GM12892 (cell line): ENCODE measurements at regions not wholly inside any gene's neighbourhood (a gene's known extent, or its start where the extent isn't known, plus 50 kb on each side); places are given as distances from the start of the nearest gene placed in this dataset.

ENCODE experiments used
- POLR2A ChIP-seq: IDR thresholded peaks from 2 replicates; pipeline ENCODE4 v1.6.1; 2011; ENCODE audit warnings: low read depth, low read length, control low read depth
- POLR2AphosphoS5 ChIP-seq: IDR thresholded peaks from 2 replicates; pipeline ENCODE4 v1.6.1; 2011; ENCODE audit warnings: low read depth, low read length, control low read depth
- TAF1 ChIP-seq: IDR thresholded peaks from 2 replicates; pipeline ENCODE4 v1.6.1; 2011; ENCODE audit warnings: low read depth, mild to moderate bottlenecking, control low read depth, low read length, borderline replicate concordance

DNA sequence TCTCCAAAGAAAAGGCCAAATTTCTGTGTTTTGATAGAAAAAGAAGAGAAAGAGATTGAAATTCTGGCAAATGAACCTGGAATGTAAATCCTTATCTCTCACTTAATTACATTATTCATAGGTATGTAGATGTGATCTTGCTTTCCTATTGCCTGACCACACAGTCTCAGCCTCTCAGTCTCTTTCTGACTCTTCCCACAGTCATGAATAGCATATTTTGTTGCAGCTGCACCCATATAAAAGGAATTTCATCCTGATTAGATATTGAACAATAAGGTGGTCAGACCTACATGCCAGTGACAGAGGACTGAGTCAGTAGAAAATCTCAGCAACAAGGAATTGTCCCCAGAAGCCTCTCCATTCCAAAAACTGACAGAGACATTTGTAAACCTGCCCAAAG, 62.9 kb upstream of the LRRC4C start:
- TF ChIP-seq POLR2A (no peak), POLR2AphosphoS5 (no peak), TAF1 (no peak)
